Esophagus muscularis mucosa (tissue), 4 donors: ENCODE measurements at regions not wholly inside any gene's neighbourhood (a gene's known extent, or its start where the extent isn't known, plus 50 kb on each side); places are given as distances from the start of the nearest gene placed in this dataset.

ENCODE experiments used
- DNase-seq: peaks from one replicate; pipeline ENCODE4 v3.0.0-alpha.2; 2017; ENCODE audit errors: extremely low spot score
- H3K27ac ChIP-seq, 4 donors: fragments of 200-600 bp; sonication (generic); replicated peaks in 1 of 4; 1 replicate in 3 of 4; 2 replicates in 1 of 4; pipeline ENCODE4 v1.5.1; 2016 to 2019; ENCODE audit warnings: mild to moderate bottlenecking in 1 of 4
- H3K27me3 ChIP-seq, 4 donors: fragments of 200-600 bp; sonication (generic); one replicate each; pipeline versions ENCODE4 v1.5.1 to v1.6.0; 2016 to 2019
- H3K36me3 ChIP-seq, 4 donors: fragments of 200-600 bp; sonication (generic); one replicate each; pipeline ENCODE4 v1.5.1; 2016 to 2019
- H3K4me1 ChIP-seq, 4 donors: fragments of 200-600 bp; sonication (generic); one replicate each; pipeline ENCODE4 v1.5.1; 2016 to 2019
- H3K4me3 ChIP-seq, 4 donors: fragments of 200-600 bp; sonication (generic); 1 replicate in 2 of 4; 2 replicates in 2 of 4; pipeline ENCODE4 v1.5.1; 2016 to 2019; ENCODE audit warnings: mild to moderate bottlenecking in 4 of 4, moderate library complexity in 1 of 4
- H3K9me3 ChIP-seq, 4 donors: fragments of 200-600 bp; sonication (generic); 1 replicate in 3 of 4; 2 replicates in 1 of 4; pipeline ENCODE4 v1.5.1; 2016 to 2019
- EP300 ChIP-seq: sonication (generic); formaldehyde crosslinking; IDR thresholded peaks from one replicate; pipeline ENCODE4 v1.6.1; 2017; ENCODE audit warnings: antibody characterized with exemption
- POLR2A ChIP-seq: fragments of 450-650 bp; IDR thresholded peaks from one replicate; pipeline ENCODE4 v1.6.1; 2017; ENCODE audit warnings: antibody characterized with exemption, moderate library complexity, mild to moderate bottlenecking, low read depth
- POLR2AphosphoS5 ChIP-seq, 2 donors: sonication (generic); formaldehyde crosslinking; IDR thresholded peaks; one replicate each; pipeline ENCODE4 v1.6.1; 2017; ENCODE audit warnings: antibody characterized with exemption in 2 of 2
- WGBS: methylation state at CpG from one replicate; pipeline ENCODE4 v1.1.5; 2018; 5-methylcytosine and 5-hydroxymethylcytosine counted together
- intact Hi-C: fragments of 100-400 bp; cut with DNase I; formaldehyde crosslinking; loops from one replicate; pipeline ENCODE4 v1.15.1; 2023
- TF ChIP-seq, protein P1 (sequence below), 3 experiments: fragments of 200-600 bp in 2 of 3; fragments of 450-650 bp in 1 of 3; sonication (generic) in 2 of 3; IDR thresholded peaks; one replicate each; pipeline ENCODE4 v1.5.1; 2017 to 2019; ENCODE audit warnings: antibody characterized with exemption in 3 of 3, mild to moderate bottlenecking in 2 of 3, moderate library complexity in 1 of 3

DNA sequence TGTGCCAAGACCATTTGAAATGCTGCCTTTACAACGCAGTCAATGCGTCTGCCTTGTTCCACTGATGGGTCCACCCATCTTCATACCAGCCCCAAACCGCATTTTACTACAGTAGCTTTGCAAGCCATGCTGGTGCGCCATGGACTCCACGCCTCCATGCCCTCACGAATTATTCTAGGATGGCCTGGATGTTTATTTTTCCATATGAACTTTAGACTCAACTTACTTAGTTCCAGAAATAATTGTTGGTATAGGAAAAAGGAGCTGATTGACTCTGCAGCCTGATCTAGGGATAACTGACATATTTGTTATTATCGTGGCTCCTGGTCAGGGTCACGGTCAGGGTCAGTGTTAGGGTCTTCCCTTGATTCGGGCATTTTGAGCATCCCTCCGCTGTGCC lies 70.0 kb upstream of the ZNF469 start:
- Histone ChIP-seq H3K27me3 (peaks cover 0 to 7% (median 0%) of the 10 kb centered on the region in 4 donors), H3K4me1 (peaks cover 3 to 9% (median 7%) of the 10 kb centered on the region in 4 donors), H3K4me3 (no peak overlapping the region), H3K27ac (no peak overlapping the region), H3K9me3 (peaks cover 0 to 4% (median 0%) of the 10 kb centered on the region in 4 donors), H3K36me3 (no peaks in the 10 kb centered on the region)
- 85% methylated on average over 10 of the region's 10 CpGs for WGBS
- DNase-seq = no peak
- no peak for TF ChIP-seq EP300
- no peak for TF ChIP-seq POLR2AphosphoS5 (IDR thresholded peaks at IDR 0.05)
- intact Hi-C loops = no loop called here

DNA sequence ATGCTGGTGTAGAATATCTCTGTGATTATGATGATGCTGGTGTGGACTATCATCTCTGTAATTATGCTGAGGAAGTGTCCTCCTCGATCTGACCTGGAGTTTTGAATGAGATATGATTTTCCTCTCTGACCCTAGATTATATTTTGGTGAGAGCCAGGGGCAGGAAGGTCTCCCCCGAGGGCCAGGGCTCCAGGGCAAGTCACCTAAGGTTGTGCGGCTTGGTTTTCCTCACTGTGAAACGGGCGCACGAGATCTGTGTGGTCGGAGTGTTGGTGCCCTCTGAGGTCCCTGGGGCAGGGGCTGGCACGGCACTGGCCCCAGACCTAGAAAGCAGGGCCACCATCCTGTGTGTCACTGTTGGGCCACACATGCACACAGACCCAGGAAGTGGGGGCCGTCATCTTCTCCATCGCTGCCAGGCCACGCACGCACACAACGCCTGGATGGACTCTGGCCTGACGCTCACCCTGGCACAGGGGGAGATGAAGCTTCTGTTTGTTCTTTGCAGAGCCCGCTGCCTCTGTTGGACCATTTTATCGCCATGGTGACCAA lies 67.7 kb upstream of the ZNF469 start:
- H3K9me3 ChIP-seq = no peaks in the 10 kb centered on the region
- WGBS = 84% methylated on average over 10 of the region's 16 CpGs
- no peak overlapping the region for H3K27ac ChIP-seq
- peaks cover 5 to 16% (median 10%) of the 10 kb centered on the region in 4 donors for H3K4me1 ChIP-seq
- peaks cover 0 to 9% (median 0%) of the 10 kb centered on the region in 4 donors for H3K27me3 ChIP-seq
- intact Hi-C loops = no loop called here
- H3K36me3 ChIP-seq = no peaks in the 10 kb centered on the region
- H3K4me3 ChIP-seq = no peak overlapping the region
- TF ChIP-seq, protein P1, sequence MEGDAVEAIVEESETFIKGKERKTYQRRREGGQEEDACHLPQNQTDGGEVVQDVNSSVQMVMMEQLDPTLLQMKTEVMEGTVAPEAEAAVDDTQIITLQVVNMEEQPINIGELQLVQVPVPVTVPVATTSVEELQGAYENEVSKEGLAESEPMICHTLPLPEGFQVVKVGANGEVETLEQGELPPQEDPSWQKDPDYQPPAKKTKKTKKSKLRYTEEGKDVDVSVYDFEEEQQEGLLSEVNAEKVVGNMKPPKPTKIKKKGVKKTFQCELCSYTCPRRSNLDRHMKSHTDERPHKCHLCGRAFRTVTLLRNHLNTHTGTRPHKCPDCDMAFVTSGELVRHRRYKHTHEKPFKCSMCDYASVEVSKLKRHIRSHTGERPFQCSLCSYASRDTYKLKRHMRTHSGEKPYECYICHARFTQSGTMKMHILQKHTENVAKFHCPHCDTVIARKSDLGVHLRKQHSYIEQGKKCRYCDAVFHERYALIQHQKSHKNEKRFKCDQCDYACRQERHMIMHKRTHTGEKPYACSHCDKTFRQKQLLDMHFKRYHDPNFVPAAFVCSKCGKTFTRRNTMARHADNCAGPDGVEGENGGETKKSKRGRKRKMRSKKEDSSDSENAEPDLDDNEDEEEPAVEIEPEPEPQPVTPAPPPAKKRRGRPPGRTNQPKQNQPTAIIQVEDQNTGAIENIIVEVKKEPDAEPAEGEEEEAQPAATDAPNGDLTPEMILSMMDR (IDR thresholded peaks at IDR 0.05) = no peak
- TF ChIP-seq POLR2AphosphoS5 (IDR thresholded peaks at IDR 0.05) (no peak), POLR2A (no peak), EP300 (no peak)
- DNase-seq = no peak

DNA sequence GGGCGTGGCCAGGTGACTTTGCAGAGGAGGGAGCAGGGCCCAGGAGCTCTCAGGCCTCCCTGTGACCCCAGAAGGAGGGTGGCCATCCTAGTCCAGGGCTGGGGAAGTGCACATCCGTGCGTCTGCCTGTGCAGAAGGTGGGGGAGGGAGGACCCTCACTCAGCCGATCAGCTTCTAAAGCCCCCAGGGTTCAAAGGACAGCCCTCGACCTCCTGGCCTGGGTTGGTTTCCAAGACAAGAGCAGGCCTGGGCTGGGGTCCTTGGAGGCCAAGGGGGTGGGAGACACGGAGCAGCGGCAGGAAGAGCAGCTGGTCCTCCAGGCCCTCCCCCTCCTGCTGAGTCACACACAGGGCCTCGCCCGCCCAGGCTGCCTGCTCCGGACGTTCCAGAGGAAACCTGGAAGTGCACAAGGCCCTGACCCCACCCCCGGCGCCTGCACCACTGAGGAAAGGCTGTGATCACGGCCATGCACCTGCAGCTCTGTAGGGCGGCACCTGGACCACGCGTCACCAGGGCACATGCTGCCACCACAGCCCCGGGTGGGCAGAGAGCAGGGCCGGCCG lies 67.1 kb upstream of the ZNF469 start:
- DNase-seq = no peak
- intact Hi-C loops = no loop called here

DNA sequence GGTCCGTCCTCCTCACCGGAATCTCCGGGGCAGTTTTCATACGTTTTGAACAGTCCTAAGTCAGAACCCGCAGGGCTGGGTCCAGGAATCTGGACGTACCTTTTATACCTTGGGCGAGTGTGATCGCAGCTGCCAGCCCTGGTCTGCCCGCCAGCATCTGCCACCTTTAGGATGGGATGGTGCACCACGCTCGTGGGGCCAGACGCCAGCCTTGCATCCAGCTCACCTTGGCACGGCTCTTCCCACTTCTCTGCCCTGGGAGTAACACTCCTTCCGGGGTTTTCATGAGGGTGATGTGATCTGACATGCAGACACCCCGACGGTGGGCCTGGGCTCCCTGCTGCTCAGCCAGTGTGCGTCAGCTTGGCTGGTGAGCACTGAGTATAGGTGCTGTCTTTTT lies 66.6 kb upstream of the ZNF469 start:
- peaks cover 0 to 8% (median 0%) of the 10 kb centered on the region in 4 donors for H3K27me3 ChIP-seq
- peaks cover 5 to 16% (median 10%) of the 10 kb centered on the region in 4 donors for H3K4me1 ChIP-seq
- no peaks in the 10 kb centered on the region for H3K36me3 ChIP-seq
- H3K4me3 ChIP-seq = no peak overlapping the region
- 86% methylated on average over 11 of the region's 17 CpGs for WGBS
- H3K27ac ChIP-seq = no peak overlapping the region
- intact Hi-C loops = no loop called here
- no peak for DNase-seq
- H3K9me3 ChIP-seq = no peaks in the 10 kb centered on the region
- TF ChIP-seq, protein P1 (IDR thresholded peaks at IDR 0.05) = no peak
- TF ChIP-seq POLR2A = no peak
- no peak for TF ChIP-seq EP300
- TF ChIP-seq POLR2AphosphoS5 (IDR thresholded peaks at IDR 0.05) = no peak

More for the DNA sequence above, 67.1 kb upstream of the ZNF469 start:
- Histone ChIP-seq H3K9me3 (no peaks in the 10 kb centered on the region), H3K27ac (no peak overlapping the region), H3K27me3 (peaks cover 0 to 8% (median 0%) of the 10 kb centered on the region in 4 donors), H3K4me1 (peaks cover 5 to 16% (median 10%) of the 10 kb centered on the region in 4 donors), H3K4me3 (no peak overlapping the region), H3K36me3 (no peaks in the 10 kb centered on the region)
- TF ChIP-seq POLR2AphosphoS5 (IDR thresholded peaks at IDR 0.05) = peak; percentile 18 to 35
- TF ChIP-seq, protein P1 (IDR thresholded peaks at IDR 0.05) = no peak
- WGBS = 34% methylated on average over 6 of the region's 20 CpGs

DNA sequence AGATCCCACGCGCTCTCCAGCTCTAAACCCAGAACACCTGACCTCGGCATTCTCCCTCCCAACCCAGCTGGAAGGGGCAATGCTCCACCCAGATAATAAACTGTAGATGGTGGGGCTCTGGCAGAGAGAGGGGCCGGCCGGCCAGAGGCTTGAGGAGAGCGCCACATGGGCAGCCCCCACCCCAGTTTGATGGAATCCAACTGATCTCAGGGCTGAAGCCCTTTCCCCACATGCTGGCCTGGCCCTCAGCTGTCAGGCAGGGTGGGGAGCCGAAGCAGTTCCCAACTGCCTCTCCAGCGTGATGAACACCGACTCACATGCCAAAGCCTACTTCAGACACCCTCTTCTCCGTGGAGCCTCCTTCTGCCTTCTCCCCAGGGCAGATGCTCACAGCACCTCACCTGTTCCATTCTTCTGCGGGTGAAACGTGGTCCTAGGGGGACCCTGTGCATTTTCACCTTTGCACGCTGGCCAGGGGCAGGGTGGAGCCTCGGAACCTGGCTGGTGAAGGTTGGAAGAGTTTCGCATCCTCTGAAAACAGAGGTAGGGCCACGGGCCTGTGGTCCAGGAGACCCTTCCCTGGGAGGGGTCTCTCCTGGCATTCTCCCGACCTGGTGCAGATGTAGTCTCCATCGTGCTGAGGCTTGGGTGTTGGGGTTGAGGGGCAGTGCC lies 65.7 kb upstream of the ZNF469 start:
- DNase-seq = no peak
- H3K36me3 ChIP-seq = no peaks in the 10 kb centered on the region
- H3K4me3 ChIP-seq = no peak overlapping the region
- intact Hi-C loops = no loop called here
- H3K9me3 ChIP-seq = no peaks in the 10 kb centered on the region
- TF ChIP-seq POLR2A (no peak), EP300 (no peak), POLR2AphosphoS5 (IDR thresholded peaks at IDR 0.05) (no peak)
- TF ChIP-seq, protein P1 (IDR thresholded peaks at IDR 0.05) = no peak
- peaks cover 0 to 8% (median 0%) of the 10 kb centered on the region in 4 donors for H3K27me3 ChIP-seq
- H3K4me1 ChIP-seq = peaks cover 5 to 16% (median 10%) of the 10 kb centered on the region in 4 donors
- WGBS = 95% methylated on average over 13 of the region's 18 CpGs
- no peak overlapping the region for H3K27ac ChIP-seq
